Glutamatergic neuron (in vitro differentiated cells): ENCODE measurements at regions not wholly inside any gene's neighbourhood (a gene's known extent, or its start where the extent isn't known, plus 50 kb on each side); places are given as distances from the start of the nearest gene placed in this dataset.

Experiments
- DNase-seq: peaks from one replicate; pipeline ENCODE4 v3.0.0; 2022
- H3K27ac Mint-ChIP-seq: one replicate; pipeline ENCODE4 v1.8.0; 2020; ENCODE audit warnings: mild to moderate bottlenecking, mixed read lengths, inconsistent platforms; ENCODE audit not compliant: unreplicated experiment
- H3K27me3 Mint-ChIP-seq: one replicate; pipeline ENCODE4 v1.8.0; 2020; ENCODE audit warnings: mild to moderate bottlenecking, moderate library complexity, mixed read lengths, inconsistent platforms; ENCODE audit not compliant: unreplicated experiment
- H3K36me3 Mint-ChIP-seq: one replicate; pipeline ENCODE4 v1.8.0; 2020; ENCODE audit warnings: mild to moderate bottlenecking, mixed read lengths, inconsistent platforms; ENCODE audit not compliant: unreplicated experiment
- H3K4me1 Mint-ChIP-seq: one replicate; pipeline ENCODE4 v1.8.0; 2020; ENCODE audit warnings: mild to moderate bottlenecking, low read depth, mixed read lengths, inconsistent platforms; ENCODE audit not compliant: unreplicated experiment
- H3K4me3 Mint-ChIP-seq: one replicate; pipeline ENCODE4 v1.8.0; 2020; ENCODE audit warnings: mild to moderate bottlenecking, mixed read lengths, inconsistent platforms; ENCODE audit not compliant: unreplicated experiment
- H3K9me3 Mint-ChIP-seq: one replicate; pipeline ENCODE4 v1.8.0; 2020; ENCODE audit warnings: mild to moderate bottlenecking, moderate library complexity, mixed read lengths, inconsistent platforms; ENCODE audit not compliant: unreplicated experiment
- CTCF ChIP-seq: fragments of 200-600 bp; sonication (generic); IDR thresholded peaks from one replicate; pipeline ENCODE4 v1.5.0; 2021; ENCODE audit not compliant: partially characterized antibody, unreplicated experiment

- H3K27ac Mint-ChIP-seq = no peak overlapping the region
- DNase-seq = no peak
- no peak overlapping the region for H3K4me3 Mint-ChIP-seq
- H3K27me3 Mint-ChIP-seq = no peaks in the 10 kb centered on the region
- no peaks in the 10 kb centered on the region for H3K36me3 Mint-ChIP-seq
- H3K4me1 Mint-ChIP-seq = no peaks in the 10 kb centered on the region
- TF ChIP-seq CTCF = no peak
- no peaks in the 10 kb centered on the region for H3K9me3 Mint-ChIP-seq
Observed at GRCh38 chr1:78419309-78419708, 71.5 kb upstream of the PTGFR start.

GRCh38 chr1:78420181-78420580, 70.6 kb upstream of the PTGFR start:
- no peaks in the 10 kb centered on the region for H3K36me3 Mint-ChIP-seq
- H3K9me3 Mint-ChIP-seq = no peaks in the 10 kb centered on the region
- no peak overlapping the region for H3K4me3 Mint-ChIP-seq
- H3K27ac Mint-ChIP-seq = no peak overlapping the region
- DNase-seq = no peak
- no peaks in the 10 kb centered on the region for H3K27me3 Mint-ChIP-seq
- H3K4me1 Mint-ChIP-seq = no peaks in the 10 kb centered on the region
- TF ChIP-seq CTCF = no peak

GRCh38 chr1:78420688-78421087, 70.1 kb upstream of the PTGFR start:
- H3K4me1 Mint-ChIP-seq = no peaks in the 10 kb centered on the region
- H3K9me3 Mint-ChIP-seq = no peaks in the 10 kb centered on the region
- no peak for TF ChIP-seq CTCF
- H3K27ac Mint-ChIP-seq = no peak overlapping the region
- no peaks in the 10 kb centered on the region for H3K27me3 Mint-ChIP-seq
- no peak for DNase-seq
- H3K4me3 Mint-ChIP-seq = no peak overlapping the region
- H3K36me3 Mint-ChIP-seq = no peaks in the 10 kb centered on the region

- no peak for DNase-seq
- no peak for TF ChIP-seq CTCF
- no peak overlapping the region for H3K27ac Mint-ChIP-seq
- no peaks in the 10 kb centered on the region for H3K4me1 Mint-ChIP-seq
- no peaks in the 10 kb centered on the region for H3K36me3 Mint-ChIP-seq
- no peaks in the 10 kb centered on the region for H3K27me3 Mint-ChIP-seq
- H3K9me3 Mint-ChIP-seq = no peaks in the 10 kb centered on the region
- no peak overlapping the region for H3K4me3 Mint-ChIP-seq
Observed at GRCh38 chr1:78424720-78425119, 66.1 kb upstream of the PTGFR start.

- no peaks in the 10 kb centered on the region for H3K4me1 Mint-ChIP-seq
- no peak for DNase-seq
- H3K9me3 Mint-ChIP-seq = no peaks in the 10 kb centered on the region
- no peak overlapping the region for H3K4me3 Mint-ChIP-seq
- no peaks in the 10 kb centered on the region for H3K27me3 Mint-ChIP-seq
- no peak overlapping the region for H3K27ac Mint-ChIP-seq
- H3K36me3 Mint-ChIP-seq = no peaks in the 10 kb centered on the region
- TF ChIP-seq CTCF = no peak
Observed at GRCh38 chr1:78426408-78426807, 64.4 kb upstream of the PTGFR start.
